ENCODE measurements at regions not wholly inside any gene's neighbourhood (a gene's known extent, or its start where the extent isn't known, plus 50 kb on each side); places are given as distances from the start of the nearest gene placed in this dataset.

DNA sequence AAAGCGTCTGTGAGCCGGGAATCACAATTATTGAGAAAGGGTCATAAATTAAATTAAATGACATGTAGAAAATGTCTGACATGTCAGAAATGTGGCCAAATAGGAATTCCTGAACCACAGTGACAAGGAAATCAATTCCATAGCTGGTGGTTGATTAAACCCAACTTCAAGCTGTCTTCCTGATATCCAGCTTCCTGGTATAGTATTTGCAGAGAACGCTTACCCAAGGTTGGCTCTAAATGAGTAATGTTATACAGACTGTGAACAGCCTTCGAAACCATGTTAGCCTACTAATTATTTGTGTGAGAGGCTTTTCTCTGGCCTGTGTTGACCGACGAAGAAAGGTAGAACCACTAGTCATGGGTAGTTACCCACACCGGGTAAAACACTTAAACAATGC lies 347.2 kb downstream of the RFC3 start:
- H3K9me3 ChIP-seq (ENCODE audit: control insufficient read depth, low read depth, low read length) = no peaks in the 10 kb centered on the region
- no peaks in the 10 kb centered on the region for H3K79me1 ChIP-seq (ENCODE audit: insufficient read depth, low read depth, low read length, poor library complexity, severe bottlenecking)
- no peak overlapping the region for H2AK5ac ChIP-seq (ENCODE audit: insufficient read length, low read length)
- H3K4me2 ChIP-seq (ENCODE audit: insufficient read depth, insufficient read length, low read length) = no peak overlapping the region
- H3K56ac ChIP-seq (ENCODE audit: insufficient read length, low read depth, low read length) = no peak overlapping the region
- H4K5ac ChIP-seq (ENCODE audit: insufficient read length, low read depth, low read length) = no peak overlapping the region
- H2BK5ac ChIP-seq (ENCODE audit: insufficient read length, low read length) = no peak overlapping the region
- no peak overlapping the region for H3K23ac ChIP-seq (ENCODE audit: insufficient read length, low read depth, low read length)
- no peak overlapping the region for H2BK20ac ChIP-seq (ENCODE audit: low read depth, low read length, poor library complexity, severe bottlenecking)
- no peak overlapping the region for H2BK15ac ChIP-seq (ENCODE audit: low read depth, low read length)
- H3K9ac ChIP-seq (ENCODE audit: extremely low read depth, insufficient read length, low read length) = no peak overlapping the region
- no peak overlapping the region for H3T11ph ChIP-seq (ENCODE audit: low read length)
- H3K4me3 Mint-ChIP-seq = no peak overlapping the region
- TF ChIP-seq, protein P1, sequence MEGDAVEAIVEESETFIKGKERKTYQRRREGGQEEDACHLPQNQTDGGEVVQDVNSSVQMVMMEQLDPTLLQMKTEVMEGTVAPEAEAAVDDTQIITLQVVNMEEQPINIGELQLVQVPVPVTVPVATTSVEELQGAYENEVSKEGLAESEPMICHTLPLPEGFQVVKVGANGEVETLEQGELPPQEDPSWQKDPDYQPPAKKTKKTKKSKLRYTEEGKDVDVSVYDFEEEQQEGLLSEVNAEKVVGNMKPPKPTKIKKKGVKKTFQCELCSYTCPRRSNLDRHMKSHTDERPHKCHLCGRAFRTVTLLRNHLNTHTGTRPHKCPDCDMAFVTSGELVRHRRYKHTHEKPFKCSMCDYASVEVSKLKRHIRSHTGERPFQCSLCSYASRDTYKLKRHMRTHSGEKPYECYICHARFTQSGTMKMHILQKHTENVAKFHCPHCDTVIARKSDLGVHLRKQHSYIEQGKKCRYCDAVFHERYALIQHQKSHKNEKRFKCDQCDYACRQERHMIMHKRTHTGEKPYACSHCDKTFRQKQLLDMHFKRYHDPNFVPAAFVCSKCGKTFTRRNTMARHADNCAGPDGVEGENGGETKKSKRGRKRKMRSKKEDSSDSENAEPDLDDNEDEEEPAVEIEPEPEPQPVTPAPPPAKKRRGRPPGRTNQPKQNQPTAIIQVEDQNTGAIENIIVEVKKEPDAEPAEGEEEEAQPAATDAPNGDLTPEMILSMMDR (conservative IDR thresholded peaks at IDR 0.05) = no peak
- H3K27me3 Mint-ChIP-seq (ENCODE audit: low read depth) = no peaks in the 10 kb centered on the region
- H3K18ac ChIP-seq (ENCODE audit: insufficient read length, low read depth, low read length) = no peak overlapping the region
- H3K23me2 ChIP-seq (ENCODE audit: insufficient read length, low read depth, low read length, poor library complexity, severe bottlenecking) = no peaks in the 10 kb centered on the region
- H3K4ac ChIP-seq (ENCODE audit: low read depth, low read length) = no peak overlapping the region
- H3K27ac ChIP-seq (ENCODE audit: insufficient read length, low read depth, low read length) = no peak overlapping the region
- DNase-seq = no peak
- no peaks in the 10 kb centered on the region for H3K36me3 Mint-ChIP-seq (ENCODE audit: insufficient read depth in 1 of 3, low read depth in 3 of 3)
- no peak overlapping the region for H4K8ac ChIP-seq (replicated peaks; ENCODE audit: insufficient read length, low read depth, low read length)
- no peaks in the 10 kb centered on the region for H3K27me3 ChIP-seq (ENCODE audit: insufficient read depth, low read length)
- no peaks in the 10 kb centered on the region for H4K20me1 ChIP-seq (ENCODE audit: control insufficient read depth, insufficient read depth, insufficient read length)
- H3K4me1 Mint-ChIP-seq = peaks cover 26 to 31% of the 10 kb centered on the region in 2 experiments
- no peaks in the 10 kb centered on the region for H3K9me3 Mint-ChIP-seq
- H3K27ac Mint-ChIP-seq = no peak overlapping the region
- WGBS (ENCODE audit: extremely low coverage, insufficient read length, low lambda C conversion rate) = no CpG with 5 or more reads among the region's 7 CpGs
- no peak overlapping the region for H4K91ac ChIP-seq (ENCODE audit: insufficient read length, low read depth, low read length)
- no peak overlapping the region for H3K14ac ChIP-seq (ENCODE audit: insufficient read depth, low read length)
- H3K4me1 ChIP-seq (ENCODE audit: insufficient read depth, low read length) = no peaks in the 10 kb centered on the region; the same call in 1 of the 2 replicates
- H3K79me2 ChIP-seq (ENCODE audit: insufficient read depth, low read length) = no peaks in the 10 kb centered on the region
- no peak overlapping the region for H2AFZ ChIP-seq (ENCODE audit: low read length)
- no peak overlapping the region for H2BK120ac ChIP-seq (ENCODE audit: low read depth, low read length, poor library complexity, severe bottlenecking)
- no peak overlapping the region for H2BK12ac ChIP-seq (ENCODE audit: insufficient read length, low read depth, low read length)

Measured in H9 (cell line).